ENCODE measurements at regions not wholly inside any gene's neighbourhood (a gene's known extent, or its start where the extent isn't known, plus 50 kb on each side); places are given as distances from the start of the nearest gene placed in this dataset.
"Not testable (repeated sequence)": the region's sequence is repeated elsewhere in the genome, so short reads cannot be mapped to it uniquely, and the experiment has no call there.

- Mint-ChIP-seq H3K4me1 (ENCODE audit: low read depth, unreplicated experiment) (no peaks in the 10 kb centered on the region), H3K9me3 (ENCODE audit: unreplicated experiment) (no peaks in the 10 kb centered on the region), H3K4me3 (ENCODE audit: unreplicated experiment) (no peak overlapping the region), H3K36me3 (ENCODE audit: low read depth, unreplicated experiment) (no peaks in the 10 kb centered on the region), H3K27ac (ENCODE audit: unreplicated experiment) (no peak overlapping the region), H3K27me3 (ENCODE audit: low read depth, unreplicated experiment) (peaks cover 2% of the 10 kb centered on the region)
- Histone ChIP-seq H3K36me3 (ENCODE audit: insufficient read depth, low read length) (no peaks in the 10 kb centered on the region), H3K9ac (ENCODE audit: low read length) (no peak overlapping the region), H3K27ac (ENCODE audit: low read depth, low read length) (no peak overlapping the region), H3K9me3 (ENCODE audit: insufficient read depth, low read depth, low read length) (no peaks in the 10 kb centered on the region), H3K27me3 (ENCODE audit: insufficient read depth, low read length) (no peaks in the 10 kb centered on the region), H3K79me2 (ENCODE audit: insufficient read depth, low read length) (no peaks in the 10 kb centered on the region), H4K20me1 (ENCODE audit: insufficient read depth, low read length) (no peaks in the 10 kb centered on the region), H3K4me1 (ENCODE audit: insufficient read depth, low read length) (no peaks in the 10 kb centered on the region), H3K4me3 (ENCODE audit: insufficient read depth, low read depth, low read length) (no peak overlapping the region), H3K4me2 (ENCODE audit: low read length) (no peak overlapping the region), H2AFZ (ENCODE audit: low read depth, low read length) (no peak overlapping the region)
- TF ChIP-seq CTCF (IDR thresholded peaks at IDR 0.05; ENCODE audit: insufficient read depth, low read depth, low read length) (no peak), EZH2 (IDR thresholded peaks at IDR 0.05; ENCODE audit: insufficient read depth, low read length) (no peak)
- no peak for DNase-seq (ENCODE audit: low read depth)
- no peak for FAIRE-seq
These were observed 409.6 kb upstream of the TMEFF2 start for GRCh38 chr2:192604295-192604694.

- H3K4me1 Mint-ChIP-seq (ENCODE audit: low read depth, unreplicated experiment); H3K27me3 ChIP-seq (ENCODE audit: insufficient read depth, low read length); H3K36me3 Mint-ChIP-seq (ENCODE audit: low read depth, unreplicated experiment); H3K27me3 Mint-ChIP-seq (ENCODE audit: low read depth, unreplicated experiment); H3K27ac ChIP-seq (ENCODE audit: low read depth, low read length); H3K4me1 ChIP-seq (ENCODE audit: insufficient read depth, low read length); H3K9ac ChIP-seq (ENCODE audit: low read length); H3K9me3 ChIP-seq (ENCODE audit: insufficient read depth, low read depth, low read length); FAIRE-seq; H3K27ac Mint-ChIP-seq (ENCODE audit: unreplicated experiment); DNase-seq (ENCODE audit: low read depth); H3K4me3 Mint-ChIP-seq (ENCODE audit: unreplicated experiment); H3K4me2 ChIP-seq (ENCODE audit: low read length); H2AFZ ChIP-seq (ENCODE audit: low read depth, low read length); H4K20me1 ChIP-seq (ENCODE audit: insufficient read depth, low read length); H3K9me3 Mint-ChIP-seq (ENCODE audit: unreplicated experiment); H3K4me3 ChIP-seq (ENCODE audit: insufficient read depth, low read depth, low read length); H3K36me3 ChIP-seq (ENCODE audit: insufficient read depth, low read length); H3K79me2 ChIP-seq (ENCODE audit: insufficient read depth, low read length): not testable (repeated sequence)
These were observed 403.9 kb upstream of the TMEFF2 start for GRCh38 chr2:192598649-192599048.

GRCh38 chr2:192593561-192593960, 398.8 kb upstream of the TMEFF2 start:
- Histone ChIP-seq H3K4me1 (ENCODE audit: insufficient read depth, low read length) (no peaks in the 10 kb centered on the region), H3K79me2 (ENCODE audit: insufficient read depth, low read length) (no peaks in the 10 kb centered on the region), H3K9me3 (ENCODE audit: insufficient read depth, low read depth, low read length) (no peaks in the 10 kb centered on the region), H3K4me3 (ENCODE audit: insufficient read depth, low read depth, low read length) (no peak overlapping the region), H3K4me2 (ENCODE audit: low read length) (no peak overlapping the region), H3K36me3 (ENCODE audit: insufficient read depth, low read length) (no peaks in the 10 kb centered on the region), H3K27me3 (ENCODE audit: insufficient read depth, low read length) (no peaks in the 10 kb centered on the region), H4K20me1 (ENCODE audit: insufficient read depth, low read length) (no peaks in the 10 kb centered on the region), H2AFZ (ENCODE audit: low read depth, low read length) (no peak overlapping the region), H3K27ac (ENCODE audit: low read depth, low read length) (no peak overlapping the region), H3K9ac (ENCODE audit: low read length) (no peak overlapping the region)
- Mint-ChIP-seq H3K9me3 (ENCODE audit: unreplicated experiment) (no peaks in the 10 kb centered on the region), H3K27ac (ENCODE audit: unreplicated experiment) (no peak overlapping the region), H3K4me3 (ENCODE audit: unreplicated experiment) (no peak overlapping the region), H3K4me1 (ENCODE audit: low read depth, unreplicated experiment) (no peaks in the 10 kb centered on the region), H3K36me3 (ENCODE audit: low read depth, unreplicated experiment) (no peaks in the 10 kb centered on the region), H3K27me3 (ENCODE audit: low read depth, unreplicated experiment) (no peaks in the 10 kb centered on the region)
- FAIRE-seq (no peak), DNase-seq (ENCODE audit: low read depth) (no peak)
- no peak for TF ChIP-seq CTCF (IDR thresholded peaks at IDR 0.05; ENCODE audit: insufficient read depth, low read depth, low read length)
- TF ChIP-seq EZH2 (IDR thresholded peaks at IDR 0.05; ENCODE audit: insufficient read depth, low read length): no peak
